ENCODE measurements at regions not wholly inside any gene's neighbourhood (a gene's known extent, or its start where the extent isn't known, plus 50 kb on each side); places are given as distances from the start of the nearest gene placed in this dataset.
A peak's percentile ranks its signal among the peaks of the same experiment; 100 is the strongest.

GRCh38 chr6:125571207-125571755 lies 178.2 kb upstream of the HEY2 start:
- no peaks in the 10 kb centered on the region for H4K20me1 ChIP-seq (ENCODE audit: insufficient read depth, low read length)
- no peaks in the 10 kb centered on the region for H3K79me2 ChIP-seq (ENCODE audit: insufficient read depth, low read length)
- no peak overlapping the region for H3K4me2 ChIP-seq (ENCODE audit: insufficient read depth, low read length)
- no peak for DNase-seq (ENCODE audit: insufficient read length, low spot score, missing footprints)
- no peak overlapping the region for H3K4me3 ChIP-seq (ENCODE audit: insufficient read depth, low read length)
- no peak overlapping the region for H3K27ac ChIP-seq (ENCODE audit: low read depth, low read length)
- no peak overlapping the region for H2AFZ ChIP-seq (ENCODE audit: low read length)
- H3K4me1 ChIP-seq (ENCODE audit: insufficient read depth, low read length): no peaks in the 10 kb centered on the region
- TF ChIP-seq, protein P1, sequence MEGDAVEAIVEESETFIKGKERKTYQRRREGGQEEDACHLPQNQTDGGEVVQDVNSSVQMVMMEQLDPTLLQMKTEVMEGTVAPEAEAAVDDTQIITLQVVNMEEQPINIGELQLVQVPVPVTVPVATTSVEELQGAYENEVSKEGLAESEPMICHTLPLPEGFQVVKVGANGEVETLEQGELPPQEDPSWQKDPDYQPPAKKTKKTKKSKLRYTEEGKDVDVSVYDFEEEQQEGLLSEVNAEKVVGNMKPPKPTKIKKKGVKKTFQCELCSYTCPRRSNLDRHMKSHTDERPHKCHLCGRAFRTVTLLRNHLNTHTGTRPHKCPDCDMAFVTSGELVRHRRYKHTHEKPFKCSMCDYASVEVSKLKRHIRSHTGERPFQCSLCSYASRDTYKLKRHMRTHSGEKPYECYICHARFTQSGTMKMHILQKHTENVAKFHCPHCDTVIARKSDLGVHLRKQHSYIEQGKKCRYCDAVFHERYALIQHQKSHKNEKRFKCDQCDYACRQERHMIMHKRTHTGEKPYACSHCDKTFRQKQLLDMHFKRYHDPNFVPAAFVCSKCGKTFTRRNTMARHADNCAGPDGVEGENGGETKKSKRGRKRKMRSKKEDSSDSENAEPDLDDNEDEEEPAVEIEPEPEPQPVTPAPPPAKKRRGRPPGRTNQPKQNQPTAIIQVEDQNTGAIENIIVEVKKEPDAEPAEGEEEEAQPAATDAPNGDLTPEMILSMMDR (IDR thresholded peaks at IDR 0.05; ENCODE audit: extremely low read depth, low read depth, low read length): no peak
- no peaks in the 10 kb centered on the region for H3K27me3 ChIP-seq (ENCODE audit: insufficient read depth, low read length)
- no peaks in the 10 kb centered on the region for H3K9me3 ChIP-seq (ENCODE audit: low read depth, low read length)
- no peaks in the 10 kb centered on the region for H3K36me3 ChIP-seq (ENCODE audit: insufficient read depth, low read length)

DNA sequence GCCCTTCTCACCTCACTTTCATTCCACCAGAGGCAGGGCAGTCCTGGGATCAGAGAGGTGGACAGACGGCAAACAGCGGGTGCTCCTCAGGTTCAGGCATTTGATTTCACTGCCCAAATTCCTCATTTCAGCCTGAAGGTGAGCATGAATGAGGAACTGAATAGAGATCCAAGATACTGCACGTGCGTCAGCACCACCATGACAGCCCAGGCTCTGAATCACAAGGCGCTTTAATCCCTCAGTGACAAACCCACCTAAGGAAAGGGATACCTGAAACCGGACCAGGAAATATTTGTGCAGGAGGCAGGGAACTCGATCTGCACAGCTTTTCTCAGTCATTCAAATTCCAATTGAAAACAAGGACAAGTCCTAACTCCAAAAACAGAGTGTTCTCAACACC lies 174.8 kb upstream of the HEY2 start:
- no peak overlapping the region for H3K4me2 ChIP-seq (ENCODE audit: insufficient read depth, low read length)
- H3K4me1 ChIP-seq (ENCODE audit: insufficient read depth, low read length): no peaks in the 10 kb centered on the region
- TF ChIP-seq, protein P1 (IDR thresholded peaks at IDR 0.05; ENCODE audit: extremely low read depth, low read depth, low read length): no peak
- no peak overlapping the region for H2AFZ ChIP-seq (ENCODE audit: low read length)
- no peak overlapping the region for H3K4me3 ChIP-seq (ENCODE audit: insufficient read depth, low read length)
- no peak for DNase-seq (ENCODE audit: insufficient read length, low spot score, missing footprints)
- no peaks in the 10 kb centered on the region for H3K27me3 ChIP-seq (ENCODE audit: insufficient read depth, low read length)
- H3K36me3 ChIP-seq (ENCODE audit: insufficient read depth, low read length): no peaks in the 10 kb centered on the region
- H4K20me1 ChIP-seq (ENCODE audit: insufficient read depth, low read length): no peaks in the 10 kb centered on the region
- no peaks in the 10 kb centered on the region for H3K9me3 ChIP-seq (ENCODE audit: low read depth, low read length)
- H3K79me2 ChIP-seq (ENCODE audit: insufficient read depth, low read length): no peaks in the 10 kb centered on the region
- no peak overlapping the region for H3K27ac ChIP-seq (ENCODE audit: low read depth, low read length)

DNA sequence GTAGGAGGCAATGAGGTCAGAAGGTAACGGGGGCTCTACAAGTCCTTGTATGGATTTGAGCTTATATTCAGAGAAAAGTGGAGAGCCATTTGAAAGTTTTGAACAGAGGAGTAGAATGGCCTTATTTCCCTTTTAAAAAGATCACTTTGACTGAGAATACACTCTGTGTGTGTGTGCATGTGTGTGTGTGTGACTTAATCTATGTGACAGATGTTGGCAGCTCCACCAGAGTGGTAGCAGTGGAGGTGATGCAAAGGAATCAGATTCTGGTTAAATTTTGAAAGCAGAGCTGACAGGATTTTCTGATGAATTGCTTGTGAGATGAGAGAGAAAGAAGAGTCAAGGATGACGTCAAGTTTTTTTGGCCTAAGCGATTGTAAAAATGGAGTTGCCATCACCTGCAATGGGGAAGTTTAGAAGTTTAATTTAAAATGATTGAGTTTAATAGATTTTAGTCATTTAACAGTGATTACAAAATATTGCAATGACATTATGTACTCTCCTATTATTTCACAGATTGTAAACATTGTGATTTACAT lies 172.2 kb upstream of the HEY2 start:
- no peak overlapping the region for H3K4me3 ChIP-seq (ENCODE audit: insufficient read depth, low read length)
- H3K9me3 ChIP-seq (ENCODE audit: low read depth, low read length): no peaks in the 10 kb centered on the region
- H3K79me2 ChIP-seq (ENCODE audit: insufficient read depth, low read length): no peaks in the 10 kb centered on the region
- H4K20me1 ChIP-seq (ENCODE audit: insufficient read depth, low read length): no peaks in the 10 kb centered on the region
- DNase-seq (ENCODE audit: insufficient read length, low spot score, missing footprints): no peak
- no peaks in the 10 kb centered on the region for H3K27me3 ChIP-seq (ENCODE audit: insufficient read depth, low read length)
- no peak overlapping the region for H2AFZ ChIP-seq (ENCODE audit: low read length)
- H3K36me3 ChIP-seq (ENCODE audit: insufficient read depth, low read length): no peaks in the 10 kb centered on the region
- H3K4me2 ChIP-seq (ENCODE audit: insufficient read depth, low read length): no peak overlapping the region
- H3K4me1 ChIP-seq (ENCODE audit: insufficient read depth, low read length): no peaks in the 10 kb centered on the region
- H3K27ac ChIP-seq (ENCODE audit: low read depth, low read length): no peak overlapping the region
- TF ChIP-seq, protein P1 (IDR thresholded peaks at IDR 0.05; ENCODE audit: extremely low read depth, low read depth, low read length): no peak

- no peaks in the 10 kb centered on the region for H4K20me1 ChIP-seq (ENCODE audit: insufficient read depth, low read length)
- peak; percentile 68 for DNase-seq (ENCODE audit: insufficient read length, low spot score, missing footprints)
- no peaks in the 10 kb centered on the region for H3K9me3 ChIP-seq (ENCODE audit: low read depth, low read length)
- peaks cover 5% of the 10 kb centered on the region for H3K4me1 ChIP-seq (ENCODE audit: insufficient read depth, low read length)
- H3K36me3 ChIP-seq (ENCODE audit: insufficient read depth, low read length): no peaks in the 10 kb centered on the region
- TF ChIP-seq, protein P1 (IDR thresholded peaks at IDR 0.05; ENCODE audit: extremely low read depth, low read depth, low read length): no peak
- peak overlapping the region; percentile 41 for H2AFZ ChIP-seq (ENCODE audit: low read length)
- H3K27me3 ChIP-seq (ENCODE audit: insufficient read depth, low read length): no peaks in the 10 kb centered on the region
- no peak overlapping the region for H3K27ac ChIP-seq (ENCODE audit: low read depth, low read length)
- no peak overlapping the region for H3K4me2 ChIP-seq (ENCODE audit: insufficient read depth, low read length)
- H3K79me2 ChIP-seq (ENCODE audit: insufficient read depth, low read length): no peaks in the 10 kb centered on the region
- no peak overlapping the region for H3K4me3 ChIP-seq (ENCODE audit: insufficient read depth, low read length)
These were observed 164.9 kb upstream of the HEY2 start for GRCh38 chr6:125584468-125584939.
